ENCODE measurements at regions not wholly inside any gene's neighbourhood (a gene's known extent, or its start where the extent isn't known, plus 50 kb on each side); places are given as distances from the start of the nearest gene placed in this dataset.

GRCh38 chr1:8252266-8252951 is 65.5 kb upstream of the SLC45A1 start:
- Histone ChIP-seq H2AFZ (ENCODE audit: low read length) (no peak overlapping the region), H3K4me3 (ENCODE audit: insufficient read depth, low read length) (no peak overlapping the region), H3K4me1 (ENCODE audit: insufficient read depth, low read length) (no peaks in the 10 kb centered on the region), H3K4me2 (ENCODE audit: insufficient read depth, low read length) (no peak overlapping the region), H3K27ac (ENCODE audit: low read depth, low read length) (no peak overlapping the region), H3K36me3 (ENCODE audit: insufficient read depth, low read length) (no peaks in the 10 kb centered on the region), H3K9me3 (ENCODE audit: low read depth, low read length) (no peaks in the 10 kb centered on the region), H3K27me3 (ENCODE audit: insufficient read depth, low read length) (no peaks in the 10 kb centered on the region), H3K79me2 (ENCODE audit: insufficient read depth, low read length) (no peaks in the 10 kb centered on the region), H4K20me1 (ENCODE audit: insufficient read depth, low read length) (no peaks in the 10 kb centered on the region)
- TF ChIP-seq CTCF (IDR thresholded peaks at IDR 0.05; ENCODE audit: extremely low read depth, low read depth, low read length), result no peak
- DNase-seq (ENCODE audit: insufficient read length, low spot score, missing footprints), result no peak

- Histone ChIP-seq H2AFZ (ENCODE audit: low read length) (no peak overlapping the region), H4K20me1 (ENCODE audit: insufficient read depth, low read length) (no peaks in the 10 kb centered on the region), H3K4me3 (ENCODE audit: insufficient read depth, low read length) (no peak overlapping the region), H3K9me3 (ENCODE audit: low read depth, low read length) (no peaks in the 10 kb centered on the region), H3K27me3 (ENCODE audit: insufficient read depth, low read length) (no peaks in the 10 kb centered on the region), H3K4me1 (ENCODE audit: insufficient read depth, low read length) (no peaks in the 10 kb centered on the region), H3K79me2 (ENCODE audit: insufficient read depth, low read length) (no peaks in the 10 kb centered on the region), H3K36me3 (ENCODE audit: insufficient read depth, low read length) (no peaks in the 10 kb centered on the region), H3K4me2 (ENCODE audit: insufficient read depth, low read length) (no peak overlapping the region), H3K27ac (ENCODE audit: low read depth, low read length) (no peak overlapping the region)
- no peak for DNase-seq (ENCODE audit: insufficient read length, low spot score, missing footprints)
- TF ChIP-seq CTCF (IDR thresholded peaks at IDR 0.05; ENCODE audit: extremely low read depth, low read depth, low read length), result no peak
Measured at GRCh38 chr1:8251635-8252034, 66.3 kb upstream of the SLC45A1 start.

- no peaks in the 10 kb centered on the region for H3K79me2 ChIP-seq (ENCODE audit: insufficient read depth, low read length)
- no peaks in the 10 kb centered on the region for H3K4me1 ChIP-seq (ENCODE audit: insufficient read depth, low read length)
- no peak overlapping the region for H2AFZ ChIP-seq (ENCODE audit: low read length)
- H3K4me2 ChIP-seq (ENCODE audit: insufficient read depth, low read length), result no peak overlapping the region
- no peaks in the 10 kb centered on the region for H4K20me1 ChIP-seq (ENCODE audit: insufficient read depth, low read length)
- DNase-seq (ENCODE audit: insufficient read length, low spot score, missing footprints), result no peak
- H3K9me3 ChIP-seq (ENCODE audit: low read depth, low read length), result no peaks in the 10 kb centered on the region
- H3K27me3 ChIP-seq (ENCODE audit: insufficient read depth, low read length), result no peaks in the 10 kb centered on the region
- H3K36me3 ChIP-seq (ENCODE audit: insufficient read depth, low read length), result no peaks in the 10 kb centered on the region
- TF ChIP-seq CTCF (IDR thresholded peaks at IDR 0.05; ENCODE audit: extremely low read depth, low read depth, low read length), result no peak
- H3K27ac ChIP-seq (ENCODE audit: low read depth, low read length), result no peak overlapping the region
- no peak overlapping the region for H3K4me3 ChIP-seq (ENCODE audit: insufficient read depth, low read length)
Measured at GRCh38 chr1:8249838-8250237, 68.1 kb upstream of the SLC45A1 start.

- Histone ChIP-seq H3K4me1 (ENCODE audit: insufficient read depth, low read length) (no peaks in the 10 kb centered on the region), H3K27me3 (ENCODE audit: insufficient read depth, low read length) (no peaks in the 10 kb centered on the region), H2AFZ (ENCODE audit: low read length) (no peak overlapping the region), H3K9me3 (ENCODE audit: low read depth, low read length) (no peaks in the 10 kb centered on the region), H3K4me3 (ENCODE audit: insufficient read depth, low read length) (no peak overlapping the region), H4K20me1 (ENCODE audit: insufficient read depth, low read length) (no peaks in the 10 kb centered on the region), H3K79me2 (ENCODE audit: insufficient read depth, low read length) (no peaks in the 10 kb centered on the region), H3K4me2 (ENCODE audit: insufficient read depth, low read length) (no peak overlapping the region), H3K36me3 (ENCODE audit: insufficient read depth, low read length) (no peaks in the 10 kb centered on the region), H3K27ac (ENCODE audit: low read depth, low read length) (no peak overlapping the region)
- no peak for TF ChIP-seq CTCF (IDR thresholded peaks at IDR 0.05; ENCODE audit: extremely low read depth, low read depth, low read length)
- no peak for DNase-seq (ENCODE audit: insufficient read length, low spot score, missing footprints)
Measured at GRCh38 chr1:8247811-8248436, 70.0 kb upstream of the SLC45A1 start.
